SK-N-SH (cell line): ENCODE measurements at regions not wholly inside any gene's neighbourhood (a gene's known extent, or its start where the extent isn't known, plus 50 kb on each side); places are given as distances from the start of the nearest gene placed in this dataset.

ENCODE experiments used
- GABPA ChIP-seq: IDR thresholded peaks from 2 replicates; pipeline ENCODE4 v1.4.0; 2012; ENCODE audit warnings: low read depth, mild to moderate bottlenecking
- RFX5 ChIP-seq: IDR thresholded peaks from 2 replicates; pipeline ENCODE4 v1.6.1; 2012; ENCODE audit warnings: mild to moderate bottlenecking, improper control_type of control experiment, low read length
- TF ChIP-seq, protein P1 (sequence below): fragments of 200-600 bp; sonication (generic); IDR thresholded peaks from 2 replicates; pipeline ENCODE4 v1.6.1; 2017; ENCODE audit warnings: antibody characterized with exemption, mild to moderate bottlenecking, moderate library complexity

DNA sequence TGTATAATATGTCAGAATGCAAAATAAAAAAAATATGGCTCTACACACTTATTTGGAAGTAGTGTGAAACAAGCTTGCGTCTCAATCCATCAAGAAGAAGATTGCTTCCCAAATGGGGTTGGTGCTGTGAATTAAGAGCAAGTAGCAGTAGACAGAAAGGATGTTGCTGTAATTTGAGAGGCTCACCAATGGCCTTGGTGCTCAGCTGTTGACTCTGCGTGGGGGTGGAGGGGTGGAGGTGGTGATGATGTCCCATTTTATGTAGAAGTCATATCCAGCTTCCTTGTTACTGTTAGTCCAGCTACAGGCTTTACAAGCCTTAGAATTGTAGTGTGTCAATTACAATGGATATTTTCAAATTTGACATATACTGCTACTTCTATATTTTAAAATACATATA, 223.4 kb upstream of the RND3 start:
- TF ChIP-seq, protein P1, sequence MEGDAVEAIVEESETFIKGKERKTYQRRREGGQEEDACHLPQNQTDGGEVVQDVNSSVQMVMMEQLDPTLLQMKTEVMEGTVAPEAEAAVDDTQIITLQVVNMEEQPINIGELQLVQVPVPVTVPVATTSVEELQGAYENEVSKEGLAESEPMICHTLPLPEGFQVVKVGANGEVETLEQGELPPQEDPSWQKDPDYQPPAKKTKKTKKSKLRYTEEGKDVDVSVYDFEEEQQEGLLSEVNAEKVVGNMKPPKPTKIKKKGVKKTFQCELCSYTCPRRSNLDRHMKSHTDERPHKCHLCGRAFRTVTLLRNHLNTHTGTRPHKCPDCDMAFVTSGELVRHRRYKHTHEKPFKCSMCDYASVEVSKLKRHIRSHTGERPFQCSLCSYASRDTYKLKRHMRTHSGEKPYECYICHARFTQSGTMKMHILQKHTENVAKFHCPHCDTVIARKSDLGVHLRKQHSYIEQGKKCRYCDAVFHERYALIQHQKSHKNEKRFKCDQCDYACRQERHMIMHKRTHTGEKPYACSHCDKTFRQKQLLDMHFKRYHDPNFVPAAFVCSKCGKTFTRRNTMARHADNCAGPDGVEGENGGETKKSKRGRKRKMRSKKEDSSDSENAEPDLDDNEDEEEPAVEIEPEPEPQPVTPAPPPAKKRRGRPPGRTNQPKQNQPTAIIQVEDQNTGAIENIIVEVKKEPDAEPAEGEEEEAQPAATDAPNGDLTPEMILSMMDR, result no peak
- TF ChIP-seq RFX5, result no peak
- no peak for TF ChIP-seq GABPA
